IMR-90 (cell line): ENCODE measurements at regions not wholly inside any gene's neighbourhood (a gene's known extent, or its start where the extent isn't known, plus 50 kb on each side); places are given as distances from the start of the nearest gene placed in this dataset.

Source experiments
- ATAC-seq: fragments of 200-7000 bp; cut with Tn5 transposase; 2 replicates; pipeline ENCODE4 v1.9.1; 2020; ENCODE audit warnings: low read depth, mild to moderate bottlenecking, moderate library complexity
- BruUV-seq: library from RNA; stranded (reverse); fragments of 400-500 nt; replicated peaks from 2 replicates; lab custom pipeline; 2021; lab: Mats Ljungman, UMichigan
- CTCF ChIA-PET: fragments of 300-600 bp; formaldehyde crosslinking; extraction: SDS; loops from one replicate; lab custom pipeline; 2021; ENCODE audit warnings: antibody characterized with exemption; lab: Yijun Ruan, JAX
- POLR2A ChIA-PET: fragments of 300-600 bp; sonication (Branson Sonifier 250); formaldehyde crosslinking; loops from one replicate; lab custom pipeline; 2022; ENCODE audit warnings: antibody characterized with exemption; ENCODE audit not compliant: unreplicated experiment; lab: Charles Lee
- DNase-seq: peaks from one replicate; pipeline ENCODE4 v3.0.0; 2013
- H2AFZ ChIP-seq: replicated peaks from 2 replicates; pipeline ENCODE3; 2013; ENCODE audit warnings: low read length, mild to moderate bottlenecking; ENCODE audit not compliant: poor library complexity
- H2AK5ac ChIP-seq: 2 replicates; pipeline ENCODE4 v1.6.1; 2013; ENCODE audit warnings: low read depth, low read length, inconsistent platforms
- H2AK9ac ChIP-seq: replicated peaks from 2 replicates; pipeline ENCODE3; 2013; ENCODE audit warnings: mild to moderate bottlenecking, low read depth, low read length, moderate library complexity; ENCODE audit not compliant: poor library complexity
- H2BK120ac ChIP-seq: 2 replicates; pipeline ENCODE4 v1.6.1; 2013; ENCODE audit warnings: low read depth, low read length, inconsistent platforms
- H2BK15ac ChIP-seq: 3 replicates; pipeline ENCODE4 v1.6.1; 2013; ENCODE audit warnings: low read depth, low read length, inconsistent platforms
- H2BK20ac ChIP-seq: 2 replicates; pipeline ENCODE4 v1.6.1; 2013; ENCODE audit warnings: low read depth, mild to moderate bottlenecking, inconsistent platforms, low read length, moderate library complexity
- H2BK5ac ChIP-seq: 2 replicates; pipeline ENCODE4 v1.6.1; 2013; ENCODE audit warnings: mild to moderate bottlenecking, low read depth, low read length, inconsistent platforms; ENCODE audit not compliant: poor library complexity, severe bottlenecking
- H3K14ac ChIP-seq: replicated peaks from 2 replicates; pipeline ENCODE4 v1.6.1; 2013; ENCODE audit warnings: low read depth, low read length, inconsistent platforms
- H3K18ac ChIP-seq: 2 replicates; pipeline ENCODE4 v1.6.1; 2013; ENCODE audit warnings: low read depth, low read length, control low read depth
- H3K23ac ChIP-seq: 2 replicates; pipeline ENCODE4 v1.6.1; 2013; ENCODE audit warnings: low read depth, low read length, inconsistent platforms
- H3K27ac ChIP-seq: 2 replicates; pipeline ENCODE4 v1.5.1; 2013; ENCODE audit warnings: mild to moderate bottlenecking, control low read depth, low read length; ENCODE audit not compliant: insufficient read depth
- H3K27me3 ChIP-seq: 2 replicates; pipeline ENCODE4 v1.6.1; 2013; ENCODE audit warnings: low read length; ENCODE audit not compliant: control insufficient read depth, insufficient read depth
- H3K36me3 ChIP-seq: 2 replicates; pipeline ENCODE4 v1.6.1; 2013; ENCODE audit warnings: low read length, mixed read lengths; ENCODE audit not compliant: control insufficient read depth, insufficient read depth
- H3K4ac ChIP-seq: 2 replicates; pipeline ENCODE4 v1.6.1; 2013; ENCODE audit warnings: low read depth, low read length, inconsistent platforms
- H3K4me1 ChIP-seq: 2 replicates; pipeline ENCODE4 v1.6.1; 2013; ENCODE audit warnings: low read length, mixed read lengths; ENCODE audit not compliant: control insufficient read depth, insufficient read depth
- H3K4me2 ChIP-seq: 2 replicates; pipeline ENCODE4 v1.6.1; 2013; ENCODE audit warnings: low read depth, mild to moderate bottlenecking, control low read depth, low read length, moderate library complexity
- H3K4me3 ChIP-seq: 2 replicates; pipeline ENCODE4 v1.5.1; 2013; ENCODE audit warnings: low read depth, mild to moderate bottlenecking, control low read depth, low read length, moderate library complexity; ENCODE audit not compliant: insufficient read depth
- H3K56ac ChIP-seq: 2 replicates; pipeline ENCODE4 v1.6.1; 2013; ENCODE audit warnings: low read length, inconsistent platforms; ENCODE audit not compliant: insufficient read depth; ENCODE audit errors: extremely low read depth
- H3K79me1 ChIP-seq, 2 experiments: 2 replicates each; pipeline ENCODE4 v1.6.1; 2013; ENCODE audit warnings: low read length in 2 of 2, inconsistent platforms in 1 of 2, low read depth in 1 of 2
- H3K9ac ChIP-seq: 2 replicates; pipeline ENCODE4 v1.6.1; 2013; ENCODE audit warnings: low read depth, low read length, control low read depth
- H3K9me1 ChIP-seq: 2 replicates; pipeline ENCODE4 v1.6.1; 2013; ENCODE audit warnings: low read length, inconsistent platforms; ENCODE audit not compliant: insufficient read depth
- H3K9me3 ChIP-seq: 2 replicates; pipeline ENCODE4 v1.6.1; 2013; ENCODE audit warnings: low read length; ENCODE audit not compliant: control insufficient read depth, insufficient read depth
- H4K20me1 ChIP-seq: 2 replicates; pipeline ENCODE4 v1.6.1; 2013; ENCODE audit warnings: low read length, inconsistent platforms; ENCODE audit not compliant: insufficient read depth
- H4K5ac ChIP-seq: 2 replicates; pipeline ENCODE4 v1.6.1; 2013; ENCODE audit warnings: mild to moderate bottlenecking, low read depth, low read length, control low read depth
- H4K8ac ChIP-seq, 2 experiments: 2 replicates each; pipeline ENCODE4 v1.6.1; 2013; ENCODE audit warnings: low read depth in 2 of 2, low read length in 2 of 2, control low read depth in 1 of 2, inconsistent platforms in 1 of 2
- H4K91ac ChIP-seq: 2 replicates; pipeline ENCODE4 v1.6.1; 2013; ENCODE audit warnings: low read depth, low read length, inconsistent platforms; ENCODE audit not compliant: insufficient read depth
- BHLHE40 ChIP-seq: fragments of 150-350 bp; IDR thresholded peaks from 2 replicates; pipeline ENCODE4 v1.6.1; 2016; ENCODE audit warnings: mild to moderate bottlenecking, low read depth, low read length
- MAFK ChIP-seq: IDR thresholded peaks from 2 replicates; pipeline ENCODE4 v1.6.1; 2012; ENCODE audit warnings: low read depth, low read length, improper control_type of control experiment
- NFE2L2 ChIP-seq: fragments of 150-350 bp; IDR thresholded peaks from 2 replicates; pipeline ENCODE4 v1.6.1; 2016; ENCODE audit warnings: low read depth, mild to moderate bottlenecking, low read length
- RAD21 ChIP-seq: IDR thresholded peaks from 2 replicates; pipeline ENCODE4 v1.6.1; 2012; ENCODE audit warnings: low read length, improper control_type of control experiment
- WGBS, 2 experiments: methylation state at CpG; one replicate each; pipeline versions ENCODE4 v1.1.5 to v1.1.7; 2013; ENCODE audit warnings: missing lambda C conversion rate in 2 of 2; ENCODE audit not compliant: insufficient read length in 1 of 2; ENCODE audit errors: extremely low coverage in 2 of 2; 5-methylcytosine and 5-hydroxymethylcytosine counted together
- dilution Hi-C: fragments of 300-500 bp; cut with HindIII; formaldehyde crosslinking; loops from one replicate; pipeline ENCODE4 v1.14.3; 2018; ENCODE audit warnings: low sequenced_read_pairs; ENCODE audit not compliant: unreplicated experiment
- in situ Hi-C: fragments of 300-500 bp; cut with MboI; formaldehyde crosslinking; loops from 3 replicates; pipeline ENCODE4 v1.14.3; 2019; ENCODE audit warnings: low sequenced_read_pairs, inconsistent platforms, mixed read lengths
- intact Hi-C: fragments of 100-400 bp; cut with micrococcal nuclease; formaldehyde crosslinking; loops from 2 replicates; pipeline ENCODE4 v1.10.0; 2022

DNA sequence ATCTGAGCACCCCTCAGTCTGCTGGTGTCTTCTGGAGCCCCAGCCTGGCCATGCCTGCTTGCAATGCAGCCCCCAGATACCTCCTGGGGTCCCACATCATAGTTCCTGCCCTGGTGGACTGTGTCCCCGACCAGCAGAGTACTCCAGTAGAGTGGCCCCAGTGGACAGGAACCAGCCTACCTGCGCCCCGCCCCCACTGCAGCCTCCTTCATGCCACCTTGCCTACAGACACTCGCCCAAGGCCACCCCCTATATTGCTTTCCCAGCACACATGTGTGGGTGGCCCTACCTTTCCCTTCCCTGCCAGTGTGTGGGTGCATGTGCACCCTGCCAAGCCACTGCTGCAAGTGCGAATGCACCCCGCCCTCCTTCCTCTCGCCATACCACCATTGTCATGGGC lies 204.0 kb downstream of the EDN1 start:
- ChIA-PET POLR2A (no interaction called here), CTCF (no interaction called here)
- DNase-seq (no peak), ATAC-seq (no peak)
- H4K20me1 ChIP-seq = no peaks in the 10 kb centered on the region
- dilution Hi-C loops (no loop called here), intact Hi-C loops (no loop called here), in situ Hi-C loops (no loop called here)
- peaks cover 8% of the 10 kb centered on the region for H3K4me1 ChIP-seq
- WGBS, 2 experiments = 85% methylated on average over 5 of the region's 7 CpGs; no CpG with 5 or more reads in 1 of the 2 experiments
- no peaks in the 10 kb centered on the region for H3K79me1 ChIP-seq
- H3K4me2 ChIP-seq = no peak overlapping the region
- H3K27ac ChIP-seq = no peak overlapping the region
- H3K36me3 ChIP-seq = no peaks in the 10 kb centered on the region
- H2BK15ac ChIP-seq = no peak overlapping the region
- H3K4me3 ChIP-seq = no peak overlapping the region
- H2AK5ac ChIP-seq = no peak overlapping the region
- TF ChIP-seq NFE2L2 (no peak), BHLHE40 (no peak), MAFK (no peak), RAD21 (no peak)
- H2AFZ ChIP-seq = peak overlapping the region; percentile 25
- H3K4ac ChIP-seq = no peak overlapping the region; the same call in 1 of the 2 replicates
- H4K8ac ChIP-seq = no peak overlapping the region
- H3K9ac ChIP-seq = no peak overlapping the region
- H3K27me3 ChIP-seq = no peaks in the 10 kb centered on the region
- H2BK120ac ChIP-seq = no peak overlapping the region
- H3K56ac ChIP-seq = no peak overlapping the region
- H3K9me1 ChIP-seq = peaks cover 5% of the 10 kb centered on the region; the same call in 1 of the 2 replicates
- H4K5ac ChIP-seq = no peak overlapping the region
- H3K14ac ChIP-seq = no peak overlapping the region
- H2AK9ac ChIP-seq = no peak overlapping the region
- no peaks in the 10 kb centered on the region for H3K9me3 ChIP-seq
- H2BK5ac ChIP-seq = no peak overlapping the region
- BruUV-seq = no TSS peak
- H3K18ac ChIP-seq = no peak overlapping the region
- H3K23ac ChIP-seq = no peak overlapping the region
- no peak overlapping the region; the same call in 1 of the 2 replicates for H2BK20ac ChIP-seq
- H4K91ac ChIP-seq = no peak overlapping the region
